ENCODE measurements at regions not wholly inside any gene's neighbourhood (a gene's known extent, or its start where the extent isn't known, plus 50 kb on each side); places are given as distances from the start of the nearest gene placed in this dataset.

GRCh38 chr6:90656325-90656724 is 69.5 kb upstream of the MAP3K7 start:
- Histone ChIP-seq H4K5ac (ENCODE audit: insufficient read length, low read depth, low read length) (no peak overlapping the region), H2BK15ac (ENCODE audit: low read depth, low read length) (no peak overlapping the region), H3K14ac (ENCODE audit: insufficient read depth, low read length) (no peak overlapping the region), H4K91ac (ENCODE audit: insufficient read length, low read depth, low read length) (no peak overlapping the region), H3K79me2 (ENCODE audit: insufficient read depth, low read length) (no peaks in the 10 kb centered on the region), H2BK120ac (ENCODE audit: low read depth, low read length, poor library complexity, severe bottlenecking) (no peak overlapping the region), H2AFZ (ENCODE audit: low read length) (no peak overlapping the region), H2BK12ac (ENCODE audit: insufficient read length, low read depth, low read length) (no peak overlapping the region), H3K4ac (ENCODE audit: low read depth, low read length) (no peak overlapping the region), H3K4me1 (ENCODE audit: insufficient read depth, low read length) (no peaks in the 10 kb centered on the region; the same call in 1 of the 2 replicates), H2BK5ac (ENCODE audit: insufficient read length, low read length) (no peak overlapping the region), H3K9me3 (ENCODE audit: control insufficient read depth, low read depth, low read length) (no peaks in the 10 kb centered on the region), H3K23ac (ENCODE audit: insufficient read length, low read depth, low read length) (no peak overlapping the region), H3K27me3 (ENCODE audit: insufficient read depth, low read length) (no peaks in the 10 kb centered on the region; the same call in 1 of the 2 replicates), H3K18ac (ENCODE audit: insufficient read length, low read depth, low read length) (no peak overlapping the region), H3T11ph (ENCODE audit: low read length) (no peak overlapping the region), H3K27ac (ENCODE audit: insufficient read length, low read depth, low read length) (no peak overlapping the region), H3K79me1 (ENCODE audit: insufficient read depth, low read depth, low read length, poor library complexity, severe bottlenecking) (no peaks in the 10 kb centered on the region), H3K9ac (ENCODE audit: extremely low read depth, insufficient read length, low read length) (no peak overlapping the region), H3K4me2 (ENCODE audit: insufficient read depth, insufficient read length, low read length) (no peak overlapping the region), H3K56ac (ENCODE audit: insufficient read length, low read depth, low read length) (no peak overlapping the region), H3K23me2 (ENCODE audit: insufficient read length, low read depth, low read length, poor library complexity, severe bottlenecking) (no peaks in the 10 kb centered on the region), H4K8ac (replicated peaks; ENCODE audit: insufficient read length, low read depth, low read length) (no peak overlapping the region), H4K20me1 (ENCODE audit: control insufficient read depth, insufficient read depth, insufficient read length) (no peaks in the 10 kb centered on the region), H2BK20ac (ENCODE audit: low read depth, low read length, poor library complexity, severe bottlenecking) (no peak overlapping the region), H2AK5ac (ENCODE audit: insufficient read length, low read length) (no peak overlapping the region)
- Mint-ChIP-seq H3K4me3 (no peak overlapping the region), H3K27ac (no peak overlapping the region; a peak in 1 of 7 replicates), H3K9me3 (no peaks in the 10 kb centered on the region; a peak in 2 of 5 replicates), H3K36me3 (ENCODE audit: insufficient read depth in 1 of 3, low read depth in 3 of 3) (no peaks in the 10 kb centered on the region), H3K27me3 (ENCODE audit: low read depth) (no peaks in the 10 kb centered on the region), H3K4me1 (peaks cover 4 to 22% of the 10 kb centered on the region in 2 experiments; a peak in 3 of 4 replicates)
- no peak for DNase-seq
- no peak for TF ChIP-seq CTCF (conservative IDR thresholded peaks at IDR 0.05)
- no CpG with 5 or more reads among the region's 1 CpG for WGBS (ENCODE audit: extremely low coverage, insufficient read length, low lambda C conversion rate)

All from H9 (cell line).